Activated T-cell treated with anti-CD3 and anti-CD28 coated beads for 1 hour (primary cell): ENCODE measurements at regions not wholly inside any gene's neighbourhood (a gene's known extent, or its start where the extent isn't known, plus 50 kb on each side); places are given as distances from the start of the nearest gene placed in this dataset.
A peak's percentile ranks its signal among the peaks of the same experiment; 100 is the strongest.

Source experiments
- DNase-seq: peaks from one replicate; pipeline ENCODE4 v3.0.0-alpha.2; 2020; ENCODE audit warnings: low read depth

GRCh38 chrX:39605183-39605582 is 492.6 kb downstream of the BCOR start:
- no peak for DNase-seq

GRCh38 chrX:39605866-39606265 is 491.9 kb downstream of the BCOR start:
- no peak for DNase-seq

GRCh38 chrX:39609941-39610340 is 487.8 kb downstream of the BCOR start:
- DNase-seq = no peak

- DNase-seq = no peak
Observed at GRCh38 chrX:39611468-39611867, 486.3 kb downstream of the BCOR start.

- peak; percentile 1 for DNase-seq
Observed at GRCh38 chrX:39613482-39613995, 484.2 kb downstream of the BCOR start.

- peak; percentile 2 for DNase-seq
Observed at GRCh38 chrX:39613997-39614679, 483.6 kb downstream of the BCOR start.

- no peak for DNase-seq
Observed at GRCh38 chrX:39614680-39614998, 483.1 kb downstream of the BCOR start.

GRCh38 chrX:39616098-39616729 is 481.5 kb downstream of the BCOR start:
- no peak for DNase-seq

- DNase-seq = no peak
Observed at GRCh38 chrX:39616731-39617130, 481.0 kb downstream of the BCOR start.

GRCh38 chrX:39618178-39618577 is 479.6 kb downstream of the BCOR start:
- no peak for DNase-seq

- no peak for DNase-seq
Observed at GRCh38 chrX:39619182-39620009, 478.4 kb downstream of the BCOR start.

GRCh38 chrX:39624166-39624565 is 473.6 kb downstream of the BCOR start:
- no peak for DNase-seq

GRCh38 chrX:39625810-39626209 is 471.9 kb downstream of the BCOR start:
- DNase-seq = no peak

- DNase-seq = no peak
Observed at GRCh38 chrX:39626749-39627148, 471.0 kb downstream of the BCOR start.

- peak; percentile 0 for DNase-seq
Observed at GRCh38 chrX:39627257-39627656, 470.5 kb downstream of the BCOR start.

- DNase-seq = no peak
Observed at GRCh38 chrX:39629001-39629400, 468.8 kb downstream of the BCOR start.

- no peak for DNase-seq
Observed at GRCh38 chrX:39630344-39630743, 467.4 kb downstream of the BCOR start.

GRCh38 chrX:39631276-39632229 is 466.2 kb downstream of the BCOR start:
- no peak for DNase-seq

GRCh38 chrX:39633293-39633692 is 464.5 kb downstream of the BCOR start:
- DNase-seq = no peak

GRCh38 chrX:39636481-39636880 is 461.3 kb downstream of the BCOR start:
- DNase-seq = no peak

GRCh38 chrX:39638526-39638925 is 459.2 kb downstream of the BCOR start:
- no peak for DNase-seq

GRCh38 chrX:39639871-39640270 is 457.9 kb downstream of the BCOR start:
- no peak for DNase-seq
